Endothelial cell of umbilical vein (primary cell): ENCODE measurements at regions not wholly inside any gene's neighbourhood (a gene's known extent, or its start where the extent isn't known, plus 50 kb on each side); places are given as distances from the start of the nearest gene placed in this dataset.

Source experiments
- BruUV-seq: library from RNA; stranded (reverse); fragments of 400-500 nt; replicated peaks from 2 replicates; lab custom pipeline; 2021; lab: Mats Ljungman, UMichigan
- CTCF ChIA-PET: fragments of 300-600, 350-600 bp; sonication (Branson Sonifier 250); formaldehyde crosslinking; loops from one replicate; lab custom pipeline; 2021; ENCODE audit warnings: antibody characterized with exemption, inconsistent platforms; lab: Charles Lee
- POLR2A ChIA-PET: fragments of 300-600, 350-600 bp; sonication (Branson Sonifier 250); formaldehyde crosslinking; loops from one replicate; lab custom pipeline; 2021; ENCODE audit warnings: antibody characterized with exemption, inconsistent platforms; lab: Charles Lee
- DNase-seq: peaks from one replicate; pipeline ENCODE4 v3.0.0-alpha.2; 2011; ENCODE audit warnings: low read depth, low spot score
- FAIRE-seq: peaks from 2 replicates; lab custom pipeline; 2011; peaks lifted over from hg19 to GRCh38; lab: Jason Lieb, UNC
- H2AFZ ChIP-seq: 2 replicates; pipeline ENCODE4 v1.6.0; 2012; ENCODE audit warnings: low read depth, low read length, control low read depth, inconsistent platforms
- H3K27ac ChIP-seq: 2 replicates; pipeline ENCODE4 v1.5.1; 2011; ENCODE audit warnings: low read depth, mild to moderate bottlenecking, control low read depth, low read length, moderate library complexity; ENCODE audit not compliant: insufficient read depth
- H3K27me3 ChIP-seq, 2 experiments: 2 replicates each; pipeline versions ENCODE4 v1.6.0 to v1.6.1; 2011; ENCODE audit warnings: low read length in 2 of 2, mixed read lengths in 1 of 2; ENCODE audit not compliant: control insufficient read depth in 2 of 2, insufficient read depth in 2 of 2
- H3K36me3 ChIP-seq, 2 experiments: 2 replicates in 1 of 2; 3 replicates in 1 of 2; pipeline ENCODE4 v1.5.1; 2011; ENCODE audit warnings: low read length in 2 of 2, mild to moderate bottlenecking in 1 of 2, moderate library complexity in 1 of 2; ENCODE audit not compliant: control insufficient read depth in 2 of 2, insufficient read depth in 2 of 2; ENCODE audit errors: extremely low read depth in 1 of 2
- H3K4me1 ChIP-seq: 3 replicates; pipeline ENCODE4 v1.5.1; 2011; ENCODE audit warnings: mild to moderate bottlenecking, low read length; ENCODE audit not compliant: control insufficient read depth, insufficient read depth; ENCODE audit errors: extremely low read depth
- H3K4me2 ChIP-seq: 2 replicates; pipeline ENCODE4 v1.6.1; 2011; ENCODE audit warnings: low read length, control low read depth, mixed read lengths; ENCODE audit not compliant: insufficient read depth
- H3K4me3 ChIP-seq, 3 experiments: fragments of 200-600 bp in 1 of 3; sonication (generic), shearing (Covaris generic) in 1 of 3; replicated peaks in 1 of 3; 2 replicates each; pipeline ENCODE4 v1.5.1; 2011 to 2016; ENCODE audit warnings: control low read depth in 3 of 3, low read length in 3 of 3, mild to moderate bottlenecking in 2 of 3, inconsistent platforms in 1 of 3, low read depth in 1 of 3, moderate library complexity in 1 of 3; ENCODE audit not compliant: insufficient read depth in 1 of 3
- H3K79me2 ChIP-seq: 2 replicates; pipeline ENCODE4 v1.6.0; 2012; ENCODE audit warnings: low read length, inconsistent platforms; ENCODE audit not compliant: control insufficient read depth, insufficient read depth
- H3K9ac ChIP-seq: replicated peaks from 2 replicates; pipeline ENCODE3; 2011; ENCODE audit warnings: low read length, control low read depth; ENCODE audit not compliant: insufficient read depth; ENCODE audit errors: extremely low read depth
- H3K9me1 ChIP-seq: replicated peaks from 3 replicates; pipeline ENCODE4 v1.6.0; 2011; ENCODE audit warnings: mild to moderate bottlenecking, low read length; ENCODE audit not compliant: control insufficient read depth, insufficient read depth; ENCODE audit errors: extremely low read depth
- H3K9me3 ChIP-seq: replicated peaks from 2 replicates; pipeline ENCODE4 v1.5.1; 2012; ENCODE audit warnings: low read length, inconsistent platforms; ENCODE audit not compliant: control insufficient read depth, insufficient read depth
- H4K20me1 ChIP-seq: replicated peaks from 2 replicates; pipeline ENCODE3; 2011; ENCODE audit warnings: mild to moderate bottlenecking, low read length; ENCODE audit not compliant: control insufficient read depth, insufficient read depth; ENCODE audit errors: extremely low read depth
- CTCF ChIP-seq, 2 donors: IDR thresholded peaks; 1 replicate in 1 of 2; 2 replicates in 1 of 2; pipeline ENCODE4 v1.5.1; 2011; ENCODE audit warnings: low read length in 2 of 2, mild to moderate bottlenecking in 2 of 2, moderate library complexity in 2 of 2, control low read depth in 1 of 2, inconsistent platforms in 1 of 2, low read depth in 1 of 2; ENCODE audit not compliant: insufficient read depth in 1 of 2; ENCODE audit errors: extremely low read depth in 1 of 2
- EZH2 ChIP-seq: IDR thresholded peaks from 2 replicates; pipeline ENCODE4 v1.6.1; 2012; ENCODE audit warnings: borderline replicate concordance, low read depth, mild to moderate bottlenecking, moderate library complexity, low read length, inconsistent platforms; ENCODE audit not compliant: severe bottlenecking
- FOS ChIP-seq: IDR thresholded peaks from 2 replicates; pipeline ENCODE4 v1.6.1; 2011; ENCODE audit warnings: mild to moderate bottlenecking, low read length, moderate library complexity, borderline replicate concordance; ENCODE audit not compliant: insufficient read depth
- GATA2 ChIP-seq: IDR thresholded peaks from 2 replicates; pipeline ENCODE4 v1.7.0; 2011; ENCODE audit warnings: low read depth, mild to moderate bottlenecking, moderate library complexity, mixed read lengths, low read length; ENCODE audit not compliant: insufficient read length, insufficient read depth
- JUN ChIP-seq: IDR thresholded peaks from 2 replicates; pipeline ENCODE4 v1.6.1; 2011; ENCODE audit warnings: borderline replicate concordance, low read depth; ENCODE audit not compliant: insufficient read length, insufficient read depth
- MYC ChIP-seq: IDR thresholded peaks from one replicate; pipeline ENCODE4 v1.6.1; 2011; ENCODE audit warnings: mild to moderate bottlenecking, low read depth, low read length
- POLR2A ChIP-seq: IDR thresholded peaks from 2 replicates; pipeline ENCODE4 v1.6.1; 2012; ENCODE audit warnings: low read depth, mild to moderate bottlenecking, control low read depth, low read length
- POLR2AphosphoS5 ChIP-seq: IDR thresholded peaks from 2 replicates; pipeline ENCODE4 v1.6.1; 2012; ENCODE audit warnings: low read depth, mild to moderate bottlenecking, control low read depth, low read length, moderate library complexity; ENCODE audit not compliant: insufficient read depth
- dilution Hi-C: fragments of 300-500 bp; cut with MboI; formaldehyde crosslinking; loops from one replicate; pipeline ENCODE4 v1.15.0; 2019; ENCODE audit warnings: low sequenced_read_pairs; ENCODE audit not compliant: extremely low pct_ligation_motif_present
- intact Hi-C: fragments of 100-400 bp; cut with micrococcal nuclease; formaldehyde crosslinking; loops from one replicate; pipeline ENCODE4 v1.10.0; 2022
- TF ChIP-seq, protein P1 (sequence below): IDR thresholded peaks from 2 replicates; pipeline ENCODE4 v1.6.1; 2011; ENCODE audit not compliant: insufficient read depth, insufficient read length

DNA sequence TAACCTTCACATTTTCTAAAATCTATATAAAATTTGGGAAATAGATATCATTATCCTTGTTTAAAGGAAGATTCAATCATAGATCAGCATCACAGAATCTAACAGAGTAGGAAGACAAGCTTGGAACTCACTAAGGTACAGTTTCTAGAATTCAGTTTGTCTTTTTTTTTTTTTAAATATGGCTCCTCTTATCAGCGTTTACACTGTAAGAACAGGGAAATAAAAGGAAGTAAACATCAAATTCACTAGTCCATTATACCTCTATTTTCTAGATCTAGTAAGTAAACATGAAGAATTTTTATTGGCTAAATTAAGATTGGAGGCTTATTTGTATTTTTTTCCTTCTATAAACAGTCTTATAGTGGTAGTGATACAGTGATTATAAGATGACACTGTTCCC is 144.9 kb downstream of the LRIG3 start:
- no peaks in the 10 kb centered on the region for H4K20me1 ChIP-seq
- no peaks in the 10 kb centered on the region for H3K9me1 ChIP-seq
- dilution Hi-C loops (no loop called here), intact Hi-C loops (no loop called here)
- H3K79me2 ChIP-seq, result no peaks in the 10 kb centered on the region
- no peaks in the 10 kb centered on the region for H3K4me1 ChIP-seq
- no peak overlapping the region for H3K27ac ChIP-seq
- CTCF ChIA-PET, result no interaction called here
- H3K36me3 ChIP-seq, result no peaks in the 10 kb centered on the region
- H2AFZ ChIP-seq, result no peak overlapping the region
- H3K9me3 ChIP-seq, result no peaks in the 10 kb centered on the region
- TF ChIP-seq MYC, result no peak
- no peak for TF ChIP-seq FOS
- TF ChIP-seq, protein P1, sequence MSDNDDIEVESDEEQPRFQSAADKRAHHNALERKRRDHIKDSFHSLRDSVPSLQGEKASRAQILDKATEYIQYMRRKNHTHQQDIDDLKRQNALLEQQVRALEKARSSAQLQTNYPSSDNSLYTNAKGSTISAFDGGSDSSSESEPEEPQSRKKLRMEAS, result no peak
- no peak for TF ChIP-seq CTCF (IDR thresholded peaks at IDR 0.05; ENCODE audit: extremely low read depth in 1 of 2, insufficient read depth in 1 of 2, low read depth in 1 of 2, low read length in 2 of 2)
- no peak for TF ChIP-seq JUN
- no peak for TF ChIP-seq POLR2A
- no peak for TF ChIP-seq EZH2
- TF ChIP-seq GATA2, result no peak
- TF ChIP-seq POLR2AphosphoS5, result no peak
- no peak for FAIRE-seq
- no peak for DNase-seq
- H3K4me2 ChIP-seq, result no peak overlapping the region
- BruUV-seq, result no TSS peak
- no peak overlapping the region for H3K9ac ChIP-seq
- H3K4me3 ChIP-seq, result no peak overlapping the region
- H3K27me3 ChIP-seq, result peaks cover 0 to 1% of the 10 kb centered on the region in 2 experiments
- POLR2A ChIA-PET, result no interaction called here
